C4-2B (cell line): ENCODE measurements at regions not wholly inside any gene's neighbourhood (a gene's known extent, or its start where the extent isn't known, plus 50 kb on each side); places are given as distances from the start of the nearest gene placed in this dataset.

Source experiments
- CTCF ChIP-seq: fragments of 450-650 bp; conservative IDR thresholded peaks from 2 replicates; pipeline ENCODE4 v1.5.1; 2017; ENCODE audit warnings: mild to moderate bottlenecking
- ZFX ChIP-seq: fragments of 450-650 bp; IDR thresholded peaks from 2 replicates; pipeline ENCODE4 v1.6.1; 2017

- TF ChIP-seq CTCF (no peak), ZFX (no peak)
Observed at GRCh38 chr5:155264809-155265208, 251.3 kb downstream of the KIF4B start.
